GM12878 (cell line): ENCODE measurements at regions not wholly inside any gene's neighbourhood (a gene's known extent, or its start where the extent isn't known, plus 50 kb on each side); places are given as distances from the start of the nearest gene placed in this dataset.

Experiments used
- ATAC-seq: fragments of 200-7000 bp; cut with Tn5 transposase; 3 replicates; pipeline ENCODE4 v1.9.1; 2020; ENCODE audit warnings: mild to moderate bottlenecking, moderate library complexity
- BruUV-seq: library from RNA; stranded (reverse); fragments of 400-500 nt; replicated peaks from 2 replicates; lab custom pipeline; 2021; lab: Mats Ljungman, UMichigan
- CTCF ChIA-PET: fragments of 300-600 bp; sonication (Branson Sonifier 250); formaldehyde crosslinking; extraction: SDS; loops from one replicate; lab custom pipeline; 2021; ENCODE audit warnings: inconsistent platforms; lab: Yijun Ruan, JAX
- POLR2A ChIA-PET: fragments of 350-600 bp; formaldehyde crosslinking; extraction: SDS; loops from one replicate; lab custom pipeline; 2021; ENCODE audit warnings: inconsistent platforms; lab: Charles Lee
- RAD21 ChIA-PET: fragments of 300-600 bp; sonication (Branson Sonifier 250); formaldehyde crosslinking; loops from one replicate; lab custom pipeline; 2023; ENCODE audit warnings: antibody characterized with exemption; ENCODE audit not compliant: unreplicated experiment; lab: Charles Lee
- SMC1A ChIA-PET: fragments of 300-600 bp; sonication (Branson Sonifier 250); formaldehyde crosslinking; loops from one replicate; lab custom pipeline; 2023; ENCODE audit not compliant: unreplicated experiment, uncharacterized antibody; lab: Charles Lee
- DNase-seq: peaks from one replicate; pipeline ENCODE4 v3.0.0-alpha.2; 2011; ENCODE audit warnings: low read depth, low spot score
- FAIRE-seq: peaks from 3 replicates; lab custom pipeline; 2011; peaks lifted over from hg19 to GRCh38; lab: Jason Lieb, UNC
- H2AFZ ChIP-seq: 2 replicates; pipeline ENCODE4 v1.6.0; 2011; ENCODE audit warnings: low read depth, low read length, control low read depth; ENCODE audit not compliant: control insufficient read depth
- H3K27ac ChIP-seq: 2 replicates; pipeline ENCODE4 v1.5.1; 2011; ENCODE audit warnings: control low read depth; ENCODE audit not compliant: control insufficient read depth, insufficient read depth
- H3K27me3 ChIP-seq, 2 experiments: replicated peaks in 1 of 2; 2 replicates each; pipeline versions ENCODE4 v1.6.0 to v1.6.1; 2011; ENCODE audit warnings: low read length in 1 of 2; ENCODE audit not compliant: control insufficient read depth in 2 of 2, insufficient read depth in 2 of 2
- H3K36me3 ChIP-seq, 2 experiments: 2 replicates each; pipeline ENCODE4 v1.5.1; 2011; ENCODE audit warnings: low read length in 1 of 2; ENCODE audit not compliant: control insufficient read depth in 2 of 2, insufficient read depth in 2 of 2
- H3K4me1 ChIP-seq: 2 replicates; pipeline ENCODE4 v1.6.1; 2011; ENCODE audit warnings: mild to moderate bottlenecking, low read length, moderate library complexity, mixed read lengths; ENCODE audit not compliant: control insufficient read depth, insufficient read depth
- H3K4me2 ChIP-seq: 2 replicates; pipeline ENCODE4 v1.6.0; 2011; ENCODE audit warnings: control low read depth; ENCODE audit not compliant: control insufficient read depth, insufficient read depth
- H3K4me3 ChIP-seq: fragments of 200-600 bp; sonication (generic); 2 replicates; pipeline ENCODE4 v1.5.1; 2016
- H3K79me2 ChIP-seq: 2 replicates; pipeline ENCODE4 v1.6.0; 2011; ENCODE audit warnings: low read length; ENCODE audit not compliant: control insufficient read depth, insufficient read depth
- H3K9ac ChIP-seq: 2 replicates; pipeline ENCODE4 v1.8.0; 2011; ENCODE audit warnings: low read length, control low read depth, mixed read lengths; ENCODE audit not compliant: control insufficient read depth, insufficient read depth
- H3K9me3 ChIP-seq: replicated peaks from 3 replicates; pipeline ENCODE4 v1.5.1; 2011; ENCODE audit warnings: mild to moderate bottlenecking, low read length; ENCODE audit not compliant: control insufficient read depth, insufficient read depth
- H4K20me1 ChIP-seq: 2 replicates; pipeline ENCODE4 v1.6.0; 2011; ENCODE audit not compliant: control insufficient read depth, insufficient read depth
- BACH1 ChIP-seq: fragments of 450-650 bp; IDR thresholded peaks from 2 replicates; pipeline ENCODE4 v1.6.1; 2017; ENCODE audit warnings: mild to moderate bottlenecking, borderline replicate concordance
- BHLHE40 ChIP-seq, 2 experiments: fragments of 450-650 bp in 1 of 2; IDR thresholded peaks; 2 replicates each; pipeline ENCODE4 v1.6.1; 2011 to 2017; ENCODE audit warnings: low read depth in 2 of 2, borderline replicate concordance in 1 of 2, improper control_type of control experiment in 1 of 2, low read length in 1 of 2, mild to moderate bottlenecking in 1 of 2
- BRCA1 ChIP-seq: IDR thresholded peaks from 2 replicates; pipeline ENCODE4 v1.6.1; 2011; ENCODE audit warnings: low read depth, low read length, improper control_type of control experiment
- DPF2 ChIP-seq: fragments of 450-650 bp; IDR thresholded peaks from 2 replicates; pipeline ENCODE4 v1.6.1; 2017; ENCODE audit warnings: mild to moderate bottlenecking
- EGR1 ChIP-seq, 2 experiments: IDR thresholded peaks; 1 replicate in 1 of 2; 2 replicates in 1 of 2; pipeline ENCODE4 v1.6.1; 2011 to 2012; ENCODE audit warnings: low read depth in 2 of 2, low read length in 2 of 2, borderline replicate concordance in 1 of 2, mild to moderate bottlenecking in 1 of 2, moderate library complexity in 1 of 2
- KLF5 ChIP-seq: fragments of 450-650 bp; IDR thresholded peaks from 2 replicates; pipeline ENCODE4 v1.6.1; 2014; ENCODE audit warnings: mild to moderate bottlenecking; ENCODE audit not compliant: partially characterized antibody
- SMC3 ChIP-seq: IDR thresholded peaks from 2 replicates; pipeline ENCODE4 v1.6.1; 2011; ENCODE audit warnings: low read length, improper control_type of control experiment, borderline replicate concordance
- SUZ12 ChIP-seq: fragments of 200-600 bp; sonication (generic); IDR thresholded peaks from one replicate; pipeline ENCODE4 v1.6.1; 2018; ENCODE audit warnings: antibody characterized with exemption, mild to moderate bottlenecking; ENCODE audit not compliant: unreplicated experiment
- TAF1 ChIP-seq: IDR thresholded peaks from 2 replicates; pipeline ENCODE4 v1.6.1; 2011; ENCODE audit warnings: mild to moderate bottlenecking, low read depth, low read length, borderline replicate concordance
- WGBS: methylation state at CpG from one replicate; pipeline ENCODE4 v1.1.6; 2016; ENCODE audit warnings: low lambda C conversion rate; ENCODE audit not compliant: insufficient replicate concordance, insufficient coverage; ENCODE audit errors: missing lambda C conversion rate; 5-methylcytosine and 5-hydroxymethylcytosine counted together
- in situ Hi-C: fragments of 300-500 bp; cut with MboI; formaldehyde crosslinking; loops from 9 replicates; pipeline ENCODE4 v1.14.3; 2018; ENCODE audit warnings: mixed read lengths
- intact Hi-C: fragments of 100-400 bp; cut with micrococcal nuclease; formaldehyde crosslinking; loops from one replicate; pipeline ENCODE4 v1.14.2; 2022; ENCODE audit not compliant: unreplicated experiment
- TF ChIP-seq, protein P1 (sequence below): IDR thresholded peaks from 2 replicates; pipeline ENCODE4 v1.6.1; 2012; ENCODE audit warnings: mild to moderate bottlenecking, low read depth, low read length
- TF ChIP-seq, protein P2 (sequence below): IDR thresholded peaks from 2 replicates; pipeline ENCODE4 v1.6.1; 2011; ENCODE audit warnings: mild to moderate bottlenecking, low read depth, low read length, moderate library complexity; ENCODE audit not compliant: insufficient replicate concordance
- TF ChIP-seq, protein P3 (sequence below): fragments of 450-650 bp; conservative IDR thresholded peaks from 2 replicates; pipeline ENCODE4 v1.6.1; 2017; ENCODE audit warnings: mild to moderate bottlenecking, moderate library complexity

DNA sequence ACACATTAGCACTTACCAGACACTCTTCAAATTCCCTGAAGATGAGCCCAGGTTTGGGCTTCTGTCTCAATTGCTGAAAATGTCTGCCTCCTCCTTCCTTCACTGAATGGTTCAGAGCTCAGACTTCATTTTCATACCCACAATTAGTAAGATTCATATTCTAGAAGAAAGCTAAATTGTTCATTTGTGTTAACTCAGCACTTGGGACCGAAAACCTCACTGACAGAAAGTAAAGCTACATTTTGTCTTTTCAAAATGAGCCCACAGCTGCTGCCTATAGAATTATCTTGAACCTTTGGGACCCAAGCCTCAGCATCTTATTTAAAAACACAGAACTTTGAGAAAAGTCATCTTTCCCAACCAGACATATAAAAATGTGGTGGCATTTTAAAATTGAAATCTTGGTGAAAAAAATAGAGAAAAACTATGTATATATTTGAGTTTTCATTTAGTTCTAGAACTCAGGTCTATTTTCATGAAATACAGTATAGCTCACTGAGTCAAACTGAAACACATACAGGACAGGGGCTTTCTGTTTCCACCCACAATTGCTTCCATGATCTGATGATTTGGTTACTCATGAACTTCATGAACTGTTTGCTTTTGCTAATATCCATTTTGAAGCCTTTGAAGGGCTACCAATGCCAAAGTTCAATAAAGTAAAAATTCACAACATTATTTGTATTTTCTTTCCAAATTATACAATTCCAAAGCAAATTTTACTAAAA lies 119.1 kb upstream of the PFKP start (continued):
- TF ChIP-seq, protein P1, sequence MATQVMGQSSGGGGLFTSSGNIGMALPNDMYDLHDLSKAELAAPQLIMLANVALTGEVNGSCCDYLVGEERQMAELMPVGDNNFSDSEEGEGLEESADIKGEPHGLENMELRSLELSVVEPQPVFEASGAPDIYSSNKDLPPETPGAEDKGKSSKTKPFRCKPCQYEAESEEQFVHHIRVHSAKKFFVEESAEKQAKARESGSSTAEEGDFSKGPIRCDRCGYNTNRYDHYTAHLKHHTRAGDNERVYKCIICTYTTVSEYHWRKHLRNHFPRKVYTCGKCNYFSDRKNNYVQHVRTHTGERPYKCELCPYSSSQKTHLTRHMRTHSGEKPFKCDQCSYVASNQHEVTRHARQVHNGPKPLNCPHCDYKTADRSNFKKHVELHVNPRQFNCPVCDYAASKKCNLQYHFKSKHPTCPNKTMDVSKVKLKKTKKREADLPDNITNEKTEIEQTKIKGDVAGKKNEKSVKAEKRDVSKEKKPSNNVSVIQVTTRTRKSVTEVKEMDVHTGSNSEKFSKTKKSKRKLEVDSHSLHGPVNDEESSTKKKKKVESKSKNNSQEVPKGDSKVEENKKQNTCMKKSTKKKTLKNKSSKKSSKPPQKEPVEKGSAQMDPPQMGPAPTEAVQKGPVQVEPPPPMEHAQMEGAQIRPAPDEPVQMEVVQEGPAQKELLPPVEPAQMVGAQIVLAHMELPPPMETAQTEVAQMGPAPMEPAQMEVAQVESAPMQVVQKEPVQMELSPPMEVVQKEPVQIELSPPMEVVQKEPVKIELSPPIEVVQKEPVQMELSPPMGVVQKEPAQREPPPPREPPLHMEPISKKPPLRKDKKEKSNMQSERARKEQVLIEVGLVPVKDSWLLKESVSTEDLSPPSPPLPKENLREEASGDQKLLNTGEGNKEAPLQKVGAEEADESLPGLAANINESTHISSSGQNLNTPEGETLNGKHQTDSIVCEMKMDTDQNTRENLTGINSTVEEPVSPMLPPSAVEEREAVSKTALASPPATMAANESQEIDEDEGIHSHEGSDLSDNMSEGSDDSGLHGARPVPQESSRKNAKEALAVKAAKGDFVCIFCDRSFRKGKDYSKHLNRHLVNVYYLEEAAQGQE, result no peak
- TF ChIP-seq DPF2 (peak; percentile 91), TAF1 (no peak)
- TF ChIP-seq, protein P2, sequence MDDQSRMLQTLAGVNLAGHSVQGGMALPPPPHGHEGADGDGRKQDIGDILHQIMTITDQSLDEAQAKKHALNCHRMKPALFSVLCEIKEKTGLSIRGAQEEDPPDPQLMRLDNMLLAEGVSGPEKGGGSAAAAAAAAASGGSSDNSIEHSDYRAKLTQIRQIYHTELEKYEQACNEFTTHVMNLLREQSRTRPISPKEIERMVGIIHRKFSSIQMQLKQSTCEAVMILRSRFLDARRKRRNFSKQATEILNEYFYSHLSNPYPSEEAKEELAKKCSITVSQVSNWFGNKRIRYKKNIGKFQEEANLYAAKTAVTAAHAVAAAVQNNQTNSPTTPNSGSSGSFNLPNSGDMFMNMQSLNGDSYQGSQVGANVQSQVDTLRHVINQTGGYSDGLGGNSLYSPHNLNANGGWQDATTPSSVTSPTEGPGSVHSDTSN, result no peak

GRCh38 chr10:2944788-2945187 lies 122.6 kb upstream of the PFKP start:
- ChIA-PET POLR2A (no interaction called here), SMC1A (interaction anchor here (1.1 kb wide), 1 partner anchor 100 kb away, joined by 4 read pairs; no protein-coding TSS in a partner anchor), RAD21 (no interaction called here), CTCF (no interaction called here)
- H3K4me1 ChIP-seq, result peaks cover 18% of the 10 kb centered on the region
- ATAC-seq (no peak), DNase-seq (no peak), FAIRE-seq (no peak)
- no peak overlapping the region for H2AFZ ChIP-seq
- in situ Hi-C loops (no loop called here), intact Hi-C loops (no loop called here)
- no peaks in the 10 kb centered on the region for H3K27me3 ChIP-seq
- no peaks in the 10 kb centered on the region for H4K20me1 ChIP-seq
- H3K79me2 ChIP-seq, result no peaks in the 10 kb centered on the region
- 45% methylated on average over 5 of the region's 5 CpGs for WGBS
- no peak overlapping the region for H3K4me3 ChIP-seq
- H3K4me2 ChIP-seq, result no peak overlapping the region
- H3K9ac ChIP-seq, result no peak overlapping the region
- BruUV-seq, result no TSS peak
- no peak overlapping the region for H3K27ac ChIP-seq
- H3K36me3 ChIP-seq, result no peaks in the 10 kb centered on the region
- H3K9me3 ChIP-seq, result peaks cover 1% of the 10 kb centered on the region; the same call in 1 of the 3 replicates
- TF ChIP-seq EGR1 (IDR thresholded peaks at IDR 0.05; ENCODE audit: borderline replicate concordance in 1 of 2, low read depth in 2 of 2, low read length in 2 of 2) (no peak), BHLHE40 (IDR thresholded peaks at IDR 0.05; ENCODE audit: borderline replicate concordance in 1 of 2, low read depth in 2 of 2, low read length in 1 of 2) (no peak), KLF5 (no peak), SMC3 (no peak), BACH1 (no peak), SUZ12 (no peak), BRCA1 (no peak)
- TF ChIP-seq, protein P3, sequence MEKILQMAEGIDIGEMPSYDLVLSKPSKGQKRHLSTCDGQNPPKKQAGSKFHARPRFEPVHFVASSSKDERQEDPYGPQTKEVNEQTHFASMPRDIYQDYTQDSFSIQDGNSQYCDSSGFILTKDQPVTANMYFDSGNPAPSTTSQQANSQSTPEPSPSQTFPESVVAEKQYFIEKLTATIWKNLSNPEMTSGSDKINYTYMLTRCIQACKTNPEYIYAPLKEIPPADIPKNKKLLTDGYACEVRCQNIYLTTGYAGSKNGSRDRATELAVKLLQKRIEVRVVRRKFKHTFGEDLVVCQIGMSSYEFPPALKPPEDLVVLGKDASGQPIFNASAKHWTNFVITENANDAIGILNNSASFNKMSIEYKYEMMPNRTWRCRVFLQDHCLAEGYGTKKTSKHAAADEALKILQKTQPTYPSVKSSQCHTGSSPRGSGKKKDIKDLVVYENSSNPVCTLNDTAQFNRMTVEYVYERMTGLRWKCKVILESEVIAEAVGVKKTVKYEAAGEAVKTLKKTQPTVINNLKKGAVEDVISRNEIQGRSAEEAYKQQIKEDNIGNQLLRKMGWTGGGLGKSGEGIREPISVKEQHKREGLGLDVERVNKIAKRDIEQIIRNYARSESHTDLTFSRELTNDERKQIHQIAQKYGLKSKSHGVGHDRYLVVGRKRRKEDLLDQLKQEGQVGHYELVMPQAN, result no peak
